NOMO-1 (cell line): ENCODE measurements at regions not wholly inside any gene's neighbourhood (a gene's known extent, or its start where the extent isn't known, plus 50 kb on each side); places are given as distances from the start of the nearest gene placed in this dataset.

Experiments used
- DNase-seq, 2 experiments: peaks; one replicate each; lab custom pipeline; 2025; ENCODE audit not compliant: unreplicated experiment in 2 of 2; lab: John Stamatoyannopoulos, UW

DNA sequence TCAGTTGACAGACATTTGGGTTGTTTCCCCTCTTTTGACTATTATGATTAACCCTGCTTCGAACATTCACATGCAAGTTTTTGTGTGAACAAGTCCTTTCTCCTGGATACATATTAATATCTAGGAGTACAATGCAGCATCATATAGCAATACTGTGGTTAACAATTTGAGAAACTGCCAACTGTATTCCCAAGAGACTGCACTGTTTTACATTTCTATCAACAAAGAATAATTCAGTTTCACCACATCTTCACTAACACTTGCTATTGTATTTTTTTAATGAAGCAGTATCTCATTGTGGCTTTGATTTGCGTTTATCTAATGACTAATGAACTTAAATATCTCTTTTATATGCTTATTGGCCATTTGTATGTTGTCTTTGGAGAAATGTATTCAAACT, 184.6 kb upstream of the NBEA start:
- no peak for DNase-seq

DNA sequence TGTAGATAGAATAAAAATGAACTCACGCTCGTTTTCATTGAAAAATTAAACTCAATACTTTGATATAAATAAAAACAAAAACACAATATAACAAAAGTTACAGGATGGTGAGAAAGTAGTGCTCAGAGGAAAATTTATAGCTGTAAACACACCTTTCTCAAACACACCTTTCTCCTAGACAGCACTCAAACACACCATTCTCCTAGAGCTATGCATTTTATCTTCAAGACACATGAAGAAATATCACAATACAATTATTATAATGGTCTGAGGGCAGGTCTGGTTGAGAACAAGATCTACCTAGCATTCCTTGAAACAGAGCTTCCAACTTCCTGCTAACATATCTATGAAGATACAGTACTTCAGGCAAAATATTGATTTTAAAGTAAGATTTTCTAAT, 183.4 kb upstream of the NBEA start:
- DNase-seq: no peak

DNA sequence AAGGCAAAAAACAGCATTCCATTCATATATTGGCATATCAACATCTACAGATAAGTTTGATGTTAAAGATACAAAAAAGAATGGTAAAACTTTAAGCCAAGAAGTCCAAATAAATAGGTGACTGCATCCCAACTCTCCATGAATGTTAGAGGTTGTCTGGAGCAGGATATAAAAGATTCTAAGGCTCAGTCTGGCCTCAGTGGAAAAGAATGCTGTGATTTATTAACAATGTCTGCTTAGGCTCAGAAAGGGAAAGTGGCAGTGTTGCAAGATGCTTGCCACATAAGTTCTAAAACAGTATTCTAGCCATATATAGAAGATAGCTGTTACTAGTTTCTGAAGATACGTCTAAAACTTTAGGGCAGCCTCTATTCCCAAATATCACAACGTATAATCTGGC, 179.8 kb upstream of the NBEA start:
- DNase-seq: no peak

DNA sequence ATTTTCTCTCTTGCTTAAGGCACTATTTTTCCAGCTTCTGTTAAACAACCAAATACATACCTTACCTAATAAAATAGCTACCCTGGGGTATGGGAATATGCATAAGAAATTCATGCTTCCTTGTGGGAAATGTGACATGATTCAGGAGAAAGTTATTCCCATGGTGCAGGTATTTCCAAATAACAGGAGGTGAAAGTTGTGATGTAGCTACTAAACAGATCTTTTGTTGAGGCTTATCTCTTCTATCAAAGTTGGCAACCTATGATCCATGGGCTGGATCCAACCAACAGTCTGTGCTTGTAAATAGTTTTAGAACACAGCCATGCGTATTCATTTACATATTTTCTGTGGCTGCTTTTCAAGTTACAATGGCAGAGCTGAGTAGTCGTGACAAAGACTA, 177.8 kb upstream of the NBEA start:
- DNase-seq: no peak

DNA sequence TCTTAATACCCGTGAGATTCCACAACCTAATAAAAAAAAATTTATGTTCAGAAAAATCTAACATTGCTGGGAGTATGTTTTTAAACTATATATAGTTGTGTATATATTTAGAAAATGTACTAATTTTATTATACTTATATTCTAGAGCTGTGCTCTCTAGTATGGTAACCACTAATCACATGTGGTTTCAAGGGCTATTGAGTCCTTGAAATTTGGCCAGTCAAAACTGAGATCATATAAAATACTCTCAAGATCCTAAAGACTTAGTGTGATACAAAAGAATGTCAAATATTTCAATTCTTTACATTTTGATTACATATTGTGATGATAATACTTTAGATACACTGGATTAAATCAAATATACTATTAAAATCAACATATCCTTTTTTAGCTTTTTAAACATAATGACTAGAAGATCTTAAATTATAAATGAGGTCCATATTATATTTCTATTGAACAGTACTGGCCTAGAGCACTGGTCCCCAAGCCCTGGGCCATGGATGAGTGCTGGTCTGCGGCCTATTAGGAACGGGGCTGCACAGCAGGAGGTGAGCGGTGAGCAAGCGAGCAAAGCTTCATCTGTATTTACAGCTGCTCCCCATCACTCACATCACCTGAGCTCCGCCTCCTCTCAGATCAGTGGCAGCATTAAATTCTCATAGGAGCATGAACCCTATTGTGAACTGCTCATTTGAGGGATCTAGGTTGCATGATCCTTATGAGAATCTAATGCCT, 176.5 kb upstream of the NBEA start:
- DNase-seq: no peak

DNA sequence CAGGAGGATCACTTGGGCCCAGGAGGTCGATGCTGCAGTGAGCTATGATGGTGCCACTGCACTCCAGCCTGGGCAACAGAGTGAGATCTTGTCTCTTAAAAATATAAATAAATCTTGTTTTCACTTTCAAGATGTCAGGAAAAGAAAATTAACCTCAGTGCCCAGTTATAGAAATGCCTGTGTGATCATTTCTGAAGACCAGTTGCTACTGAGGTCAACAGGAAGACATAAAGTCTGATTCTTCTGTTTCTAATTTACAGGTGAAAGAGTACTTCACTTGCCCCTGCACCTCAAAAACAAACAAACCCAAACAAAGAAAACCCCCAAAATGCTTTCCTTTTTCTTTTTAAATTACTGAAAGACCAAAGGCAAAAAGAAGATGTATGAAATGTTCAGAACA, 174.3 kb upstream of the NBEA start:
- no peak for DNase-seq

DNA sequence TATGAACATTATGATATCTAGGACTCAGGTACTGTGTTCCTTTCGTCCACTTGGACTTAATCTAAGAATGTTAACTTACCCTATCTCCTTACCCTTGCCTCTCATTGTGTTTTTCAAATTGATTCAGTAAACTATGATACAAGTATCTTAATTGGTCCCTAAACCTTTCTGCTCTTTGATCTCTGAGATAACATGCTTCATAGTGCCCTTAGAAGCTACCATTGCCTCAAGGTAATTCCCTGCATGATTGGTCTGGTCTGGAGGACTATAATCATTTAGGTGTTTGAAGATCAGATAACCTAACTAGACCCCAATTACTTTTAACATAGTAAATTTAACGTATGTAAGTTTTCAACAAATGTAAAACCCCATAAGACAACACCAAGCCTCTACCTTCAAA, 169.9 kb upstream of the NBEA start:
- no peak for DNase-seq

DNA sequence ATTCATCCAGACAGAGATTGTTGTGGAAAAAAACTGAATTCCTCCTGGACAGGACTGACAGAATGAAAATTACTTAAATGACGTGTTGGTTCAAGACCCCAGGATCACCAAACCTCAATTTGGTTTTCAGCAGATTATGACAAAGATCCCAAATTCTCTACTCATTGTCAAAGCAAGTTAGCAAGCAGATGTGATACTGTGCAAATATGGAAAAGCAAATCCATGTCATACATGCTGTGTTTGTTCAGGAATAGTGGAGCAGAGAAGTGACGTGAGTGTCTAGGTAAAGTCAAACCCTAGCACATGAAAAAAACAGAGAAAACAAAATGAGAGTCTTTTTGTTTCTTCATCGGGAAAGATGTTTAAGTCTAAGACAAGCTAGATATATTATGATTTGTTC, 169.2 kb upstream of the NBEA start:
- DNase-seq: no peak

DNA sequence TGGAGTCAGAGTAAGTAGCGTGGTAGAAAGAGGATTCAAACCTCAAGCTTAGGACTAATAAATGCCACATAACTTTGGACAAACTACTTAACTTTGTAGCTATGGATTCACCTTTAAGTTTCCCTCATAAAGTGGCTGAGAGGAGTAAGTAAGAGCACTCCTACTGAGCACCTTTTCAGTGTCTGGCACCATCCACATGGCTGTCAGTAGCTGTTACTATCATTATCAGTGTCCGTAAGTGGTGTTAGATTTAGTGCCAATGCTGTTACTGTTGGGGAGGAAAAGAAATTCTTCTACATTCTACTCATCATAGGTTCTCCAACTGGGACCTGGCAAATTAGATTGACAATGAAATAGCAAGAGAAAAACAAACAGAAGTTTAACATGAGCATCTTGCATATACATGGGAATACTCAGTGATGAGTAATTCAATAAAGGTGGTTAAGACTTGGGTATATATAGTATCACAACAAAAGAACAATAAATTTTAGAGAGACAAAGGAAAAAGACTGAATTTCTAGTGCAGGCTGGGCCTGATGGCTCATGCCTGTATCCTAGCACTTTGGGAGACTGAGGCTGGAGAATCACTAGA, 165.6 kb upstream of the NBEA start:
- no peak for DNase-seq

DNA sequence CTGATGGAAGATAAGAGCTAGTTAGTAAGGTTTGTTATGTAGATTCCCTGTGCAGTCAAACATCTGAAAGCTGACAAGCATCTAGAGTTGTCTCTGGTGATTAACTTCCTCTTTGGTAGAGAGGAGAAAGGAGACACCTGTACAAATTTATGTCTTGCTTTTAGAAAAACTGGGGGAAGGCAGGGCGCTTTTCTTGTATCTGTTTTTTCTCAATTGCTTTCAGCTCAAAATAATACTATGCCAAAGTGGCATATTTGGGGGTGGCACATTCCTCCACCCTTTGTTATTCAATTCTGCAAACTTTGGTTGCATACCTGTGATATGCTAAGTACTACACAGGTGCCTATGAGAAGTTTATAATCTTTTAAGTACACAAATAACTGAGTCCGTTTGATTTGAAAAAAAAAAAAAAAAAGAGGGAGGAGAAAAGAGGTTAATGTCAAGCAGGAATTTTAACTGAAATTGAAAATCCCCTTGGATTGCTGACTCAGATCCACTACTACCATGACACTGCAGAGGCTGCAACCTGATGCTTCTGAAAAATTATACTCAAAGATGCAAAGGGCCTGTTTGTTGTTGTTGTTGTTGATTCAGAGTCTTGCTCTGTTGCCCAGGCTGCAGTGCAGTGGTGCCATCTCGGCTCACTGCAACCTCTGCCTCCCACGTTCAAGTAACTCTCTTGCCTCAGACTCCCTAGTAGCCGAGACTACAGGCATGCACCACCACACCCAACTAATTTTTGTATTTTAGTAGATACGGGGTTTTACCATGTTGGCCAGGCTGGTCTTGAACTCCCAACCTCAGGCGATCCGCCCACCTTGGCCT, 164.8 kb upstream of the NBEA start:
- no peak for DNase-seq

DNA sequence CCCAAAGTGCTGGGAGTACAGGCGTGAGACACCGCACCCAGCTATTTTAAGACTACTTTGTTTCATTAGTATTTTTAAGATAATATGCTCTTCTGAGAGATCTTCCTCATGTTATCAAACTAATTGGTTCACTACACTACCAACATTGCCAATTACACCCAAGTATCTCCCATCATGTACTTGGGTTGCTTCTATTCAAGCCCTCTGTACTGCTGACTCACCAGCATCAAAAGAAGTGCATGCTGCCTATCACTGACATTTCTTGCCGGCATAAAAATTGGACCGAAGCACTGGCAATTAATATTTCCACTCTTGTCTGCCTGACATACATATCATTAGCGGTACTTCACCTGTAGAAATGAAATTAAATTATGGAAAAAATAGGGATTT, 164.2 kb upstream of the NBEA start:
- no peak for DNase-seq

DNA sequence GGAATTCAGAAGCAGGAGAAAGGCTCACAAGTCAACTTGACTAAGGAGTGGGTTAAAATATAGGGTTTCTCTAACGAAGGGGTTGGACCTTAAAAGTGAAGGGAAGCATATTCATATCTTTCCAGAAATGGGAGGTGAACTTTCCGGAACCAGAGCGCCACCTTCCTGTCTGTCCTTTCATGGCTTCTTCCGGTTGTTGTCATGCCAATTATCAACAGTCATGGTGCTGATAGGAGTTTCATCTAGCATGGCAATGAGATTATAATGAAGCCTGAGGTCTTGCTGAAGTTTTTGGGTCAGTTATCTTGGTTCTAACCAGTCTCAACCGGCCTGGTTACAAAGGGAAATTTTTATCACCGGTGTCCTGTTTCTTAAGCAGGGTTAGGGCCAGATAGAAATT, 162.9 kb upstream of the NBEA start:
- no peak for DNase-seq

DNA sequence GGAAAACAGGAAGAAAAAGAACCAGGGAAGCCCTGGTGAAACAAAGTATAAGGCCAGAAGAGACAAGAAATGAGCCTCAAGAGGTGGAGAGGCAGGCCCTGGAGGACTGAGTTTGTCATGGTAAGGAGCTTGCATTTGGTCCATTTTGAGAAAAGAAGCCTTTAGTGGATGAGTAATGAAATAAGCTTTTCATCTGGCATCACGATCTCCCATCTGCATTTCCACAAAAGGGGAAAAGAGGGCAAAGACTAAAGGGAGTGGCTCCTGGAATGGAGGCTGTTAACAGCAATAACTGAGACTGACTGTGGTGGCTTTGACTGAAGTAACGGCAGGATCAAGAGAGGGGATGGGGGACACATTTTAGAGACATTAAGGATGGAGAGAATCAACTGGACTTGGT, 148.8 kb upstream of the NBEA start:
- DNase-seq: no peak

DNA sequence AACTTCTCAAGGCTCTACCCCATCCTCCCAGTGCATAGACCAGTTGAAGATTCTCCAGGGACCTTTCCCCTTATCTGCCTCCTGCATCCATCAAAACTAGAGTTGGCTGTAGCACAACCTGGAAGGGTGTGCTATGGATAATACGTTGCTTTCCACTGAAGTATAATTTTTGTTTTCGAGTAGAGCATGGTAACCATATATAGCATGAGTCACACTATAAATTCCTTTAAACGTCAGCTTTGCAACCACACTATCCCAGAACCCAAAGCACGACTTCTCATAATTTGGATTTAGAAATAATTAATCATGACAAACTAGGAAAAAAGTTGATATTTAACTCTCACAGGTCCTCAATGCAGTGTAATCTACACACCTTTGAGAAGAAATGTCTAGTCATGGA, 138.3 kb upstream of the NBEA start:
- DNase-seq: no peak

DNA sequence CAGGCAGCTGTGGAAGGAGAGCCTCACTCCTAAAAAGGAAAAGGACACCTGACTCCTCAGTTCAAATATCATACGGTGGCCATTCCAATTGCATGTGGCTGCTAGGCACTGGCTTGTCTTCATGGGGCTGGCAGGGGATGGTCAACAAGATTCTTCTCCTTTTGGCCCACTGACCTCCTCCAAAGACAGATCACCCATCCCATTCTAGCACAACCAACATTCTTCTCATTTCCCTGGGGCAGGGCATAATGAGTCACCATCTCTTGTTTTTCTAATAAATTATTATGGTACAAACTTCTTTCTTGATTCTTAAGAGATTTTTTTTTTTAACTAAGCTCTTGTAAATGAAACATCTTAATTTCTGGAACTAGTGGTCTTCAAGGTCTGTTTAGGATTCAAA, 136.7 kb upstream of the NBEA start:
- DNase-seq: no peak

DNA sequence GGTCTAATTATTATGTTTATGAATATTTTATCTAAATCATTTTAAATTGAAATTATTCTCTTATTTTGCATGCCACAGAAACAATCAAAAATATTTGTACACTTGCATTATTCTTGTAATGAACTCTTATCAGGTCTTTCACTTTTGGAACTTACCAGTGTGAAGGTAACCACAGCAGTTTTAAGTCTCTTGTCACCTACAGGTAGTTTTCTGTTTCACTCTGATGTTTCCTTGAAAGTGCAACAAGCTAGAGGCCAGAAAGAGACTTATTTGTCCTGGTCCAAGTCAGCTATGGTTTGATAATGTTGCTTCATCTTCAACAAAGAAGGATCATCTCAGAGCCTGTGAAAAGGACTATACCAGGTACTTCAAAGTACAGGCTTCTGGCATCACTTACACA, 133.4 kb upstream of the NBEA start:
- DNase-seq: no peak

DNA sequence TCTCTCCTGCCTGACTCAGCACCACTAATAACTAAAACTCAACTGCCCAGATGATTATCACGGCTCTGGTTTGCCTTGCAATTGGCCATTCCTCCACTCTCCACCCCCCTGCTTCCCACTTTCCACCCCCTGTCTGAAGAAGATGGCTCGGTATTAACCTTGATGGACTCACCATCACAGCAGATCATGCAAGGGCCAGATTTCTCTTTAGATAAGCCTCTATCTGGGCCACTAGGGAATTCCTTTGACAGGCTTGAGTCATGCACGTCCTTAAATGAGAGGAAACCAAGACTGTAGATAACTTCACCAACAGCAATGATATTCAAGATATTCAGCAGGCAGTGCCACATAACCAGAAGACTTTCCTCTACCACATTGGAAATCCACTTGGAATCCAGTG, 131.1 kb upstream of the NBEA start:
- no peak for DNase-seq

DNA sequence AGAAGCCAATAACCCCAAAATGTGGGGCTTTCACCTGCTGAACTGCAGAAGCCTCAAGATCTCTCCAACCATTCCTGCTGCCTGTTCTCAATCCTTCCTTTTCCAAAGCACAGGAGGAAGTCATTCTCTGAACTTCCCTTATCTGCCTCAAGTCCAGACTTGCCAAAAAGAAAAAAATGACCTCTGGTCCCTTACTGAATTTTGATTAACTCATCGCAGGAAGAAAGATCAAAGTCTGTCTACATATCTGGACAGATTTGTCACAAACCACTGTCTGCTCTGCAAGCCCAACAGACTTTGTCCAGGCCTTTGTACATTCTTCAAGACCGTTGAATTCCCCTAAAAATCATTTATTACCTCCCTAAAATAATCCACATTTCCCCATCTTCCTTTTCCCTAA, 126.5 kb upstream of the NBEA start:
- DNase-seq: no peak

DNA sequence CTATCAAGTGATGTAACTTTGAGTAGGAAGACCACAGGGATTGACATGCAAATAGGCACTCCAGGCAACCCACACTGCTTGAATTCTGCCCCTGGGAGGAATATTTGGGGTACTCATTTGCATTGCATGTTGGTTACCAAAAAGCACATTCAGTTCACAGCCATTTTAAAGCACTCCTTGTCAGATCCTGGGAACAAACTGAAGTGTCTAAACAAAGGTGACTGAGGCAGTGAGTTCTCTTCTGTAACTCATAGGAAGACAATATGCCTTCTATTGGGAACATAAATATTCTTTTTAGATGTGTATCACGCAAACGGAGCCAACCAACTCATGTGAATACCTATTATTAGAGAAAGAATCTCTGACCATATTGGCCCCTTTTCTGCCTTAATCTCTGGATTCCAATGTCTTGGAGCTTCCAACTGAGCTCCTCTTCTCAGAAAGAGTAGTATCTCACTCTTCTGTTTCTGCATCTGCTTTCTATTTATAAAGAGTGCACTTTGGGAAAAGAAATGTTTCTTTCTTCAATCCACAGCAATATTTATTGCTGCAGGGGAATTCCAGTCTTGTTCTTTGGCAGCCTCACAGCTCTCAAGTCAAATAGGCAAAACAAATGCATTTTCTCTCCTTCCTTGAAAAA, 125.7 kb upstream of the NBEA start:
- no peak for DNase-seq

DNA sequence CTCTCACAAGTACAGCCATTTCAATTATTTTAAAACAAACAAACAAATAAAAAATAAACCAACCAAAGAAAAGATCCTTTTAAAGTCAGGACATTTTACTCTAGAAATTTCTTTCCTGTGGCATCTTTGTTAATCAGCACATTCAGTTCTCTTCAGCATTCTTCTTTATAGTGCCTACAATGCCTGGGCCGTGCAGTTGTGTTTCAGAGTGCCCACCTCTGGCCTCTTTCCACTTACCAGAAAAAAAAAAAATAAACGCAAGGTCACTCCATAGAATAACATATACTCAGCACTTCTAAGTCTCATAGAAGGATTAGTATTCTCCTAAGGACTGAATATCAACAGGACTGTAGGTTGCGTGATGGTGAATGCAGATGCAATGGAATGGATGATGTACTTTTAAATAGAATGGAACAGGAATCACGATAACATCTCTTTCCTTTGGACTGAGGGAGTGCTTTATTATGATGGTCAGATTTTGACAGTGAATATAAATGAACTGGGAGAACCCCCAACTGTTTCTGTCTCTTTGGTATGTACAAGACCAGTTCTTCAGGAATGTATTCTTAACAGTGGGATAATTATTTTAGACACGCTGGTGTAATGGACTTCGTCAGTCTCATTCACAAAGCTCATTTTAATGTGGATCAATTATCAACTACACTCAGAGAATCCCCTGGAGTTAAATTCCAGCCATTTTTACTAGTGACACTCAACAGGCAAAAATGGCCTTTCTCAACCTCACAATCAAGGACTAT, 125.0 kb upstream of the NBEA start:
- no peak for DNase-seq

DNA sequence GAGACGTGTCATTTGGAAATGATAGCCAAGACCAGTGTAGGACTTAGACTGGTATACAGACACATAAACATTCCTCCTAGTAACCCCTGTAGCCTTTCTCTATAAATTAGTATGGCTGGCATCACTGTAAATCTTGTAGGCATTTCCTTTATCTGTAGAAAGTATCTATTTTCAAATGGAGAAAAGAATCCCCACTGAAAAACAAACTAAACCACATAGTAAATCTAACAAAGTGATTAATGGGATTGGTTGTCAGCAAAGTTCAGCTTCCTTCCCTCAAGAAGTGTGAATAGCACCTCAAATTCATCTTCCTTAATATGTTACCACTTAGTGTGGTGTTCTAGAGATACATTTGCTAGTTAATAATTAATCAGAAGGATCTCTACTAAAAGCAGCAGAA, 119.4 kb upstream of the NBEA start:
- DNase-seq: no peak
